UCSD-AML1 (cell line): ENCODE measurements at regions not wholly inside any gene's neighbourhood (a gene's known extent, or its start where the extent isn't known, plus 50 kb on each side); places are given as distances from the start of the nearest gene placed in this dataset.
A peak's percentile ranks its signal among the peaks of the same experiment; 100 is the strongest.

Experiments used
- DNase-seq: peaks from one replicate; lab custom pipeline; 2025; ENCODE audit not compliant: unreplicated experiment; lab: John Stamatoyannopoulos, UW

DNA sequence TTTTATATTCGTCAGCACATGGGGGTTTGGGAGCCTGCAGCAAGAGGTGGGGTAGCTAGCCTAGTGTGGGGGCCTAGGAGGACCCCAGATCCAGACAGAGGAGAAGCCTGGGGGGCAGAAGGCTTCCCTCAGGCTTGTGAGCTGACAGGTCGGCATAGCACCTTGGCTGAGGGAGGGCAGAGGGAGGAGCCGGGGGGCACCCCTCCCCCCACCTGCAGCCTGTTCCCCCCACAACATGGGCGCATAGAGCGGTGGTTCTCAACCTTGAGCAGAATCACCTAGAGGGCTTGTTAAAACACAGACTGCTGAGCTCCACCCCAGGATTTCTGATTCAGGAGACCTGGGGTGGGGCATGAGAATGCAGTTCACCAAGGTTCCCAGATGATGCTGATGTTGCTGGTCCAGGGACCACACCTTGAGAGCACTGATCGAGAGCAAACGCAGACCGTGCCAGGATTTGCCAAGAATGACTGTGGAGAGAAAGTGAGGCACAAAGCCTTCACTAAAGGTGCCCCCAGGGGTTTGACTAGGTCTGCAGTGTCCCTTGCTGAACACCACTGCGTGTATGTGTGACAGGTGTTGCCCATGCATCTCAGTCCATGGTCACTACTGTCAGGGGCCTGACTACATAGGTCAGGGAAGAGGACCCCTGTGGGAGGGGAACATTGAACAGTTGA is 163.3 kb downstream of the MACROH2A1 start:
- DNase-seq: no peak

DNA sequence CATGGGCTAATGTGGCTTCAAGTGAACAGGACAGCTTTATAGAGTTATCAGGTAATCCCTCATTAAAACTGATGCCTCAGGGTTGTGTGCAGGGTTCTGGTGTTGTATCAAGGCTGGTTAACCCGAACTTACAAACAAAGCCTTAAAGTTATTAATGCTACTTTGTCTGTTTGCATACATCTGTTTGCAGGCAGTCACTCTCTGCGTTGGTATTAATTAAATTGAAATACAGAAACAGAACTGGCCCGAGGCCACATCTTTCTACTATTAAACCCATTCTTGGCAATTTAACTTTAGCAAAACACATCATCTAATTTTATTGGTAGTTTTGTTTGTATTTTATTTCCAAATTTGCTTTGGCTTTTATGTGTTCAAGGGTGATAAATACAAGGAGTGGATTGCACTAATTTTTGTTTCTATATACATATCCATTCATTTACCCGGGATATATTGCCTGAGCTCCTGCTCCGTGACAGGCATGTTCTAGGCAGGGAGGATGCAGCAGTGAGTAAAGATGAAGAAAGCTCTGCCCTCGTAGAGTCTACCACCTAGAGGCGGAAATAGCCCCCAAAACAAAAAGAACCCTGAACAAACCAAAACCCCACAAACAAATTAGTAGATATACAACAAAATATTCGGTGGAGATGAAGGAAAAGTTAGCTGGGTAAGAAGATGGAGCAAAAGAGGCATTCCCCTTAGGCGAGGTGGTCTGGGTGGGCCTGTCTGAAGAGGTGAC is 164.2 kb downstream of the MACROH2A1 start:
- DNase-seq: no peak

GRCh38 chr5:135234242-135234641 is 164.8 kb downstream of the MACROH2A1 start:
- DNase-seq: no peak

DNA sequence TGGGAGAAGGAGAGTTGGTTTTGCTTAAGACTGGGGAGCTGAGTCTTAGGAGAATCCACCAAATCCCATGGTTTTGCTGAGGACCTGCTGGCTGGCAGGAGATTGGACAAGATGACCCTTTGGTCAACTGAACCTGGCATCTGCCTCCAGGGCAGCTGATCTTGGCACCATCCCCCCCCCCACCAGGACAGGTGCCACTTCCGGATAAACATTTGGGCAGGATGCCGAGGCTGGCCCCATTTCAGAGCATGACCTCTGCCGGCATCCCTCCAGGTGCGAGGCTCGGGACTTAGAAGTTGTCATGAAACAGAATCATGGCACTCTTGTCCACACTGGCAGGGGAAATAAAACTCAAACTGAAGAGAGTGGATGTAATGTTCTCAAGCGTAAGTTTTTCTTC is 165.6 kb downstream of the MACROH2A1 start:
- DNase-seq: no peak

GRCh38 chr5:135232958-135233357 is 166.1 kb downstream of the MACROH2A1 start:
- no peak for DNase-seq

GRCh38 chr5:135231289-135231688 is 167.7 kb downstream of the MACROH2A1 start:
- no peak for DNase-seq

DNA sequence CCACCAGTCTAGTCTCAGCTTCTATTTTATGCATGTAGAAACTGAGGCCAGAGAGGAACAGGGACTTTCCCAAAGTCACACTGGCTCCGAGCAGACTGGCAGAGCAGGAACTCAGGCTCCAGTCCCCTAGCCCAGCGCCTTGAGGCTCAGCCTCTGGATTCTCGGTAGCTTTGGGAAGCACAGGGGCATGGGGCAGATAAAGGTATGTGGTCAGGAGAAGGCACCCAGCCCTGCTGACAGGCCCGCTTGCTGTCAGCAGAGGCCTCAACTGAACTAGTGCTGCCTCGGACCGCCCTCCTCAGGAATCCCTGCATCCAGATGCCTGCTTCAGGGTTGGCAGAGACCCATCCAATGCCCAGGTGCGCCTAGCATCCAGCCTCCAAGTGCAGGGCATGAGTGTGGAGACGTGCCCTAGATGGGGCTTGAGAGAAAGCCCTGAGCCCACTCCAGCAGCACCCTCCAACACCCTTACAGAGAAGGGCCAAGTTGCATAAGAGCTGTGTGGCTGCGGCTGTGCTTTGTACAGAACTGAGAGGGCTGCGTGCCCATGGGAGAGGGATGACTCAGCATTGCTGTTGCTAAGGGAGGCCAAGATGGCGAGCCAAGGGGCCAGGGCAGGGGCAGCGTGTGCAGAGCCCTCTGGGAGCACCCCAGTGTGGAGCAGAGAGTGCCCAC is 168.6 kb downstream of the MACROH2A1 start:
- no peak for DNase-seq

DNA sequence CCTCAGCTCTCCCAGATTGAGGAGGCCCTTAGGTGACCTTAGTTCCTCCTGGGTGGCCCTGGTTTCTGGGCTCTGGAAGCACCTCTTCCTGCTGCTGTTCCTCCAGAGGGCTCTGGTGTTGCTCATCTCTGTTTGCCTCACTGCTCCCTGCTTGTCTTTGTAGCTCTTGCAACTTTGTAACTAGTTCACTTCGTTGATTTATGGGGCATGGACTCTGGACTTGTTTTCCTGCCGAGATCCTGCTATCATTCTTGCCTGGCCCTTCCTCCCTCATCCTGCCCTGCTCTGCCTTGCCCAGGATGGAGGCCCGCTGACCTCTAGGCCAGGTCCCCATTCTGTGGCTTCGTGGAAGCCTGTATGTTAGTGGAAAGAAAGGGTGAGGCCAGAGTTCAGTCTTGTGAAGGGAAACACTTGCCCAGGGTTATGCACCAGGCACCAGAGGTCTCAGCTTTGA is 169.3 kb downstream of the MACROH2A1 start:
- DNase-seq: no peak

GRCh38 chr5:135229122-135229521 is 169.9 kb downstream of the MACROH2A1 start:
- no peak for DNase-seq

DNA sequence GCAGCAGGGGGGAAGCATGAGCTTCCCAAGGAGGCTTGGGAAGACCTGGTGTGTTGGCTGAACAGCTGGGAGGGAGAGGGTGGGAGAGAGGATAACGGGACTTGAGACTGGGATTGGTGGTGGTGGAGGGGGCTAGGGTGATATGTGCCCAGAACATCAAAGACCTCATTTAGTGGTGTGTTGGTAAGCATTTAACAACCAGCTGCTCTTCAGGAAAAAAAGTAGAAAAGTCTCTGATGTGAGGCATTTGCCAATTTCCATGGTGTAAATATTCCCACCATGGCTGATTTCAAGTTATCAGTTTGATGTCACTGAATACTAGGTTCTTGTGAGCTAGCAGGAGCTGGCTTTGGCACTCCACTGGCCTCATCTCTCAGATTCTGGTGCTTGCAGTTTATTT is 170.8 kb downstream of the MACROH2A1 start:
- no peak for DNase-seq

DNA sequence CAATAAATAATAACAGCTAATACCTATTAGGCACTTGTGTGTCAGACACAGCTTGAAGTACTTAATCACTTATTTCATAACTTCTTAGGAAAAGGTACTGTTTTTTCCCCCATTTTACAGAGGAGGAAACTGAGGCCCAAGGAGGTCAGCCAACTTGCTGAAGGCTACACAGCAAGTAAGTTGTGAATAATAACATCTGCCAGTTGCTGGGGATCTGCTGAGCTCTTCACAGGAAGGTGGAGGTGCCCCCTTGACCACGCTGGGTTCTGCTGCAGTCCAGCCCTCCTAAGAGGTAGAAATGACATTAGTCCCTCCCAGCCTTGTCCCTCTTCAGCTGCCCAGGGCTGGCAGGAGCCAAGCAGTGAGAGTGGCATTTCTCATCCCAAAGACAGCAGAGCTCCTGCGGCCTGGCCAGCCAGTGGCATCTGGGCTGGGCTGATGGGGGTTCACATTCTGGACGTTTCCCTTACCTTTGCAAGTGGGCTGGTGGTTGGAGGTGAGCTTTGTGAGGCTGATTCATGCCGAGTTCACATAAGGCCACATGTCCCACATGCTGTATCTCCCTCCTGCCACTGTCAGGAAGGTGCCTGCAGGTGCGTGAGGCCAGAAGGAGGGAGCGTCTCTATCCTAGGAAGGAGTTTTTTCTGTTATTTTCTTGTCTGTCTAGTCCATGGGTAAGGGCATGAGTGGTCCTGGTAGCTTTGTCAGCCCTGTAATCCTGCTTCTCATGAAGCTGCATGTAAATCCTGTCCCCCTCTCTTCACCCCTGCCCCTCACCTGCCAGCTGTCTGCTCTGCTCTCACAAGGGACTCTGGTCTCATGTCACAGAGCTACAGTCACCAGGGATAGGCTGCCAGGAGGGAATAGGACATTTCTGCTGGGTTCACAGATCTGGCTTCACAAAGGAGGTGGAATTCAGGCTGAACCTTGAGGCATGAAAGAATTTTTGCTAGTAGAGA is 171.7 kb downstream of the MACROH2A1 start:
- DNase-seq: no peak

DNA sequence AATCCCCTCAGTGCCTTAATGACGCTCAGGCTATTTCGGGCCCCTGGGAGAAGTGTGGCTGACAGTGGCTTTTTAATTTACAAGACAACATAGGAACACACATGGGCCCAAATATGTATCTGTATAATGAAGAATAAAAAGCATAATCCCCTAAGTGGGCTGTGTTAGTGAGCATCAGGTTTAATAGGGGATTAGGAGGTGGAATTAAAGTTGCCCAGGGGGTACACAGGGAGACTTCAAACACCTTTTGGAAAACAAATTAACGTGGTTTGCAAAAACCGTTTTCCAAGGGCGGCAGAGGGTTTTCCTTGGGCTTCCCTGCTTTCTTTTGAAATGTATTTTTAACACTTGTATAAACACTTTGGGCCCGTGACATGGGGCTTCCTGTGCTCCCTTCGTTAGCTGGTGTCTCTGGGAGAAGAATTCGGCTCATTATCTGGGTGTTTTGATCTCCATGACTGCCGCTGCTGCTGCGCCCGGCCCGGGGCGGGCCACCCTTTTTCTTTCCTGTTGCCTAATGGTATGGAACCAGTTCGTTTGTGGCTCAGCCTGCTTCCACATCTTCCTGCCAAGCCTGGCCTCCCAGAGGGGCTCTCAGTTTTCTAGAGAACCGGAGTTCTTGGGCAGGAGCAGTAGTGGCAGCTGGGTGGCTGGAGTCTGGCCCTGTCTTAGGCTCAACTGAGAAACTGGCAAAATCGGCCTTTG is 173.0 kb downstream of the MACROH2A1 start:
- DNase-seq: peak; percentile 54

- DNase-seq: no peak
Measured at GRCh38 chr5:135223891-135224625, 175.0 kb downstream of the MACROH2A1 start.

DNA sequence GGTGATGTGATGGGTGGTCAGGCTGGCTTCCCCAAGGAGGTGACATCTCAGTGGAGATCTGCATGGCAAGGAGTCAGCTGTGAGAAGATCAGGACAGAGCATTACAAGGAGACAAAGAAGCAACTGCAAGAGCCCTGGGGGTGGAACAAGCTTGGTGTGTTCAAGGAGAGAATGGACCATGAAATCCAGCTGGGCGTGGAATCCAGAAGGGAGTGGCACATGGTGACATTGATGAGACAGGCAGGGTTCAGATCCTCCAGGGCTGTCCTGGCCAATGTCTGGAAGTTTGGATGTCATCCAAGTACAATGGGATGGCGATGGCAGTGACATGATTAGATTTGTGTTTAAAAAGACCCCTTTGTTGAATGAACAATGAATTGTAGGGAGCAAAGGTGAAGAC is 175.6 kb downstream of the MACROH2A1 start:
- no peak for DNase-seq

DNA sequence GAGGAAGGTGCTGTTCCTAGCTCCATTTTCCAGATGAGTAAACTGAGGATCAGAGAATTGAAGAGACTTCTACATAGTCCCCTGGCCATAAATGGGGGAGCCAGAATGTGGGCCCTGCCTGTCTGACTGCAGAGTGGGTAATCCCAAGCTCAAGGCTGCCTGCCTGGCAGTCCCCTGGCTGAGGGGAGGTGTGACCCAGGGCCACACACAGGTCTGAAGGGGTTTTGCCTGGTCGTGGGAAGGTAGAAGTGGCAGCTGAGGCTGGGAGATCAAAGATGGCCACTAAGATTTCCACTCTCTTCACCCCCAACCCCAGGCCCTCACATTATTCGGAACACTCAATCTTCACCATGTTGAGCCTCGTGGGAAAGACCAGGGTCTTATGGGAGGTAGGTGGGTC is 176.3 kb downstream of the MACROH2A1 start:
- no peak for DNase-seq

DNA sequence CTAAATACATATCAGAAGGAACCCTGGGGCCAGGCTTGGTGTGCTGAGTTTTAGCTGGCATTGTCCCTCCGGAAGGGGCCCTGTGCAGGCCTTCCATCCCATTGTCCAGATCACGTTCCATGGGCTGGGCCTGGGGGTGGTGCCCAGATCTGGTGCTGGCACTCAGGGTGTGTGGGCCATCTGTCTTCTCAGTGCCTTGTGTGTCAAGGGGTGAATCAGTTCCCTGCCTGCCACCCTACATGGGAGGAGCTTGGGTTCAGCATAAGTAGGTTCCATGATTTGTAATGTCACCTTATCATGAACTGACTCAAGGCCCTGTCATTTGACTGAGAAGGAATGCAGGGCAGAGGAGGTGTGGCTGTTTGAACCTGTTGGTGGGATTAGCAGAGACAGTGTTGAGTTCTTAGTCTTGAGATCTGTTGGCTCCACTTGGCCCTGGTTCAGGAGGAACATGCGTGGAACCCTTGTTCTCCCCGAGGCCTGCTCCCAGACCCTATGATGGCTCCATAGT is 176.8 kb downstream of the MACROH2A1 start:
- no peak for DNase-seq

DNA sequence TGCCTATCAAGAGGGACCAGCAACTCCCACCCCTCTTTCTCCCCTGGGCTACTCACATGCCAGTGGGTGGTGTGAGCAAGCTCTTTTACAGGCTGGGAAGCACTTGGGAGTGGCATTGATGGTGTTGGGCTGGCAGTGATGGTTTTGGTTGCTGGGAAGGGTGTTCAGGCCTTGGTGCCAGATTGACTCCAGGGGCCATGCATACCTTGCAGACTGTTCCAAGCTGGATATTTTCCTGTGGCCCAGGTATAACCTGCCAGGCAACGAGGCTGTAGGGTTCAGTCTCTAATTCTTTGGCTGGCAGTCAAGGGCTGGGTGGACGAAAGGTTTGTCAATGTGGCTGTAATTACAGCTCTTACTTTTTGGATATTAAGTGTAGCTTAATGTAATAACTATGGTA is 177.3 kb downstream of the MACROH2A1 start:
- DNase-seq: no peak

GRCh38 chr5:135221187-135221473 is 177.9 kb downstream of the MACROH2A1 start:
- DNase-seq: no peak

DNA sequence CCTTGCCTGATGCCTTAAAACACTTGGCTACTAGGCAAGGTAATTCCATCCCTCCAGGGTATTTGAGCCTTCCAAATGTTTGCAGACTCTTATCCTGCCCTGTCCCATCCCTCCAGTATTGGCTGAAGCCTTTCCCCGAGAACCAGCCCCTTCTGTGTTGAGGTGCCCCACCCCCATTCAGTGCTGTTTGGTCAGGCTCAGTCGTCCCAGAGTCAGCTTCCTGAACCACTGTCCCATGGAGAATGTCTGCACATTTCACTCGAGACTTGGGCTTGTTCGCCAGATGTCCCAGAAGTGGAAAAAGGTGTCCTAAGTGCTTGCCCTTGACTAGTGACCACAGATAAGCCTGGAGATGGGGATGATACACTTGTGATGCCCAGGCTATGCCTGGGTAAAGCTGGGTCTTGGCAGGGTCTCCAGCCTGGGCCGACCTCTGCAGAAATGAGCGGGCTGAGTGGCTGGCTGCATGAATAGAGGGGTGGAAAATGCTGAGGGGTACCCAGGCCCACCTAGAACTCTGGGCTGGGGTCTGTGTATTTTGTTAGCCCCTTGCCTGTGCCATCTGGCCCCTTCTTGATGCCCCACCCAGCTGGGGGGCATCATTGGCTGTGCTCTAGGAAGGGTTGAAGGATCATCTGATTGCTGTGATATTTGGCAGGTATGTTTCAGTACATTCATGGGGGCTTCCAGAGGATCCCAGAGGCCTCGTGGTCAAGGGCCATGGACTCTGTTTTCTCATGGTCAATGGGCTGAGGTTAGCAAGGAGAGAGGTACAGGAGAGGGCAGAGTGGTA is 178.4 kb downstream of the MACROH2A1 start:
- no peak for DNase-seq
